Nephron (organoid): ENCODE measurements at regions not wholly inside any gene's neighbourhood (a gene's known extent, or its start where the extent isn't known, plus 50 kb on each side); places are given as distances from the start of the nearest gene placed in this dataset.

Source experiments
- H3K27ac Mint-ChIP-seq, 3 experiments: 2 replicates each; pipeline ENCODE4 v1.8.0; 2020; ENCODE audit warnings: mixed read lengths in 3 of 3, mild to moderate bottlenecking in 2 of 3, moderate library complexity in 1 of 3
- H3K27me3 Mint-ChIP-seq: 2 replicates; pipeline ENCODE4 v1.8.0; 2021; ENCODE audit warnings: low read depth, mild to moderate bottlenecking, moderate library complexity, mixed read lengths
- H3K36me3 Mint-ChIP-seq: 2 replicates; pipeline ENCODE4 v1.8.0; 2020; ENCODE audit warnings: low read depth, mixed read lengths
- H3K4me1 Mint-ChIP-seq: 2 replicates; pipeline ENCODE4 v1.8.0; 2020; ENCODE audit warnings: mixed read lengths
- H3K4me3 Mint-ChIP-seq, 3 experiments: 2 replicates each; pipeline ENCODE4 v1.8.0; 2020; ENCODE audit warnings: mild to moderate bottlenecking in 3 of 3, mixed read lengths in 3 of 3, moderate library complexity in 2 of 3
- H3K9me3 Mint-ChIP-seq: 2 replicates; pipeline ENCODE4 v1.8.0; 2020; ENCODE audit warnings: mixed read lengths
- CTCF ChIP-seq, 3 experiments: fragments of 200-600 bp; sonication (generic); IDR thresholded peaks; one replicate each; pipeline ENCODE4 v1.5.0; 2021; ENCODE audit warnings: antibody characterized with exemption in 3 of 3; ENCODE audit not compliant: unreplicated experiment in 3 of 3

- peak overlapping the region in 1 of 3 experiments; percentile 66 for H3K27ac Mint-ChIP-seq
- H3K36me3 Mint-ChIP-seq: no peaks in the 10 kb centered on the region
- H3K4me3 Mint-ChIP-seq: no peak overlapping the region
- peaks cover 4% of the 10 kb centered on the region for H3K9me3 Mint-ChIP-seq
- H3K27me3 Mint-ChIP-seq: peaks cover 17% of the 10 kb centered on the region
- no peak for TF ChIP-seq CTCF (IDR thresholded peaks at IDR 0.05; ENCODE audit: unreplicated experiment in 3 of 3)
- H3K4me1 Mint-ChIP-seq: peaks cover 40% of the 10 kb centered on the region
These were observed 173.2 kb upstream of the PPP2R2D start for GRCh38 chr10:131727560-131727959.

- Mint-ChIP-seq H3K4me1 (peaks cover 40% of the 10 kb centered on the region), H3K27me3 (peaks cover 22% of the 10 kb centered on the region), H3K36me3 (no peaks in the 10 kb centered on the region), H3K4me3 (no peak overlapping the region), H3K9me3 (peaks cover 4% of the 10 kb centered on the region), H3K27ac (peak overlapping the region in 2 of 3 experiments; percentile 18 to 52)
- no peak for TF ChIP-seq CTCF (IDR thresholded peaks at IDR 0.05; ENCODE audit: unreplicated experiment in 3 of 3)
These were observed 172.3 kb upstream of the PPP2R2D start for GRCh38 chr10:131728286-131729228.

- no peak overlapping the region for H3K4me3 Mint-ChIP-seq
These were observed 171.4 kb upstream of the PPP2R2D start for GRCh38 chr10:131729361-131729760.

GRCh38 chr10:131729938-131730660, 170.7 kb upstream of the PPP2R2D start:
- Mint-ChIP-seq H3K27ac (no peak overlapping the region), H3K9me3 (peaks cover 4% of the 10 kb centered on the region), H3K4me1 (peaks cover 35% of the 10 kb centered on the region), H3K36me3 (no peaks in the 10 kb centered on the region), H3K4me3 (no peak overlapping the region), H3K27me3 (peaks cover 12% of the 10 kb centered on the region)
- no peak for TF ChIP-seq CTCF (IDR thresholded peaks at IDR 0.05; ENCODE audit: unreplicated experiment in 3 of 3)

More at GRCh38 chr10:131729361-131729760, 171.4 kb upstream of the PPP2R2D start:
- peaks cover 4% of the 10 kb centered on the region for H3K9me3 Mint-ChIP-seq
- H3K27me3 Mint-ChIP-seq: peaks cover 14% of the 10 kb centered on the region
- H3K4me1 Mint-ChIP-seq: peaks cover 35% of the 10 kb centered on the region
- H3K36me3 Mint-ChIP-seq: no peaks in the 10 kb centered on the region
- no peak for TF ChIP-seq CTCF (IDR thresholded peaks at IDR 0.05; ENCODE audit: unreplicated experiment in 3 of 3)
- peak overlapping the region in 2 of 3 experiments; percentile 18 to 46 for H3K27ac Mint-ChIP-seq

- TF ChIP-seq CTCF (IDR thresholded peaks at IDR 0.05; ENCODE audit: unreplicated experiment in 3 of 3): no peak
- Mint-ChIP-seq H3K27me3 (peaks cover 10% of the 10 kb centered on the region), H3K4me3 (no peak overlapping the region), H3K4me1 (peaks cover 33% of the 10 kb centered on the region), H3K9me3 (peaks cover 4% of the 10 kb centered on the region), H3K36me3 (no peaks in the 10 kb centered on the region), H3K27ac (no peak overlapping the region)
These were observed 169.9 kb upstream of the PPP2R2D start for GRCh38 chr10:131730771-131731497.
